ENCODE measurements at regions not wholly inside any gene's neighbourhood (a gene's known extent, or its start where the extent isn't known, plus 50 kb on each side); places are given as distances from the start of the nearest gene placed in this dataset.

GRCh38 chr1:101476541-101476940, 239.7 kb downstream of the S1PR1 start:
- TF ChIP-seq POLR2A (IDR thresholded peaks at IDR 0.05; ENCODE audit: low read depth): no peak
- TF ChIP-seq, protein P1, sequence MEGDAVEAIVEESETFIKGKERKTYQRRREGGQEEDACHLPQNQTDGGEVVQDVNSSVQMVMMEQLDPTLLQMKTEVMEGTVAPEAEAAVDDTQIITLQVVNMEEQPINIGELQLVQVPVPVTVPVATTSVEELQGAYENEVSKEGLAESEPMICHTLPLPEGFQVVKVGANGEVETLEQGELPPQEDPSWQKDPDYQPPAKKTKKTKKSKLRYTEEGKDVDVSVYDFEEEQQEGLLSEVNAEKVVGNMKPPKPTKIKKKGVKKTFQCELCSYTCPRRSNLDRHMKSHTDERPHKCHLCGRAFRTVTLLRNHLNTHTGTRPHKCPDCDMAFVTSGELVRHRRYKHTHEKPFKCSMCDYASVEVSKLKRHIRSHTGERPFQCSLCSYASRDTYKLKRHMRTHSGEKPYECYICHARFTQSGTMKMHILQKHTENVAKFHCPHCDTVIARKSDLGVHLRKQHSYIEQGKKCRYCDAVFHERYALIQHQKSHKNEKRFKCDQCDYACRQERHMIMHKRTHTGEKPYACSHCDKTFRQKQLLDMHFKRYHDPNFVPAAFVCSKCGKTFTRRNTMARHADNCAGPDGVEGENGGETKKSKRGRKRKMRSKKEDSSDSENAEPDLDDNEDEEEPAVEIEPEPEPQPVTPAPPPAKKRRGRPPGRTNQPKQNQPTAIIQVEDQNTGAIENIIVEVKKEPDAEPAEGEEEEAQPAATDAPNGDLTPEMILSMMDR (IDR thresholded peaks at IDR 0.05): no peak
- no peak for TF ChIP-seq POLR2AphosphoS5 (IDR thresholded peaks at IDR 0.05)
